ENCODE measurements at regions not wholly inside any gene's neighbourhood (a gene's known extent, or its start where the extent isn't known, plus 50 kb on each side); places are given as distances from the start of the nearest gene placed in this dataset.

DNA sequence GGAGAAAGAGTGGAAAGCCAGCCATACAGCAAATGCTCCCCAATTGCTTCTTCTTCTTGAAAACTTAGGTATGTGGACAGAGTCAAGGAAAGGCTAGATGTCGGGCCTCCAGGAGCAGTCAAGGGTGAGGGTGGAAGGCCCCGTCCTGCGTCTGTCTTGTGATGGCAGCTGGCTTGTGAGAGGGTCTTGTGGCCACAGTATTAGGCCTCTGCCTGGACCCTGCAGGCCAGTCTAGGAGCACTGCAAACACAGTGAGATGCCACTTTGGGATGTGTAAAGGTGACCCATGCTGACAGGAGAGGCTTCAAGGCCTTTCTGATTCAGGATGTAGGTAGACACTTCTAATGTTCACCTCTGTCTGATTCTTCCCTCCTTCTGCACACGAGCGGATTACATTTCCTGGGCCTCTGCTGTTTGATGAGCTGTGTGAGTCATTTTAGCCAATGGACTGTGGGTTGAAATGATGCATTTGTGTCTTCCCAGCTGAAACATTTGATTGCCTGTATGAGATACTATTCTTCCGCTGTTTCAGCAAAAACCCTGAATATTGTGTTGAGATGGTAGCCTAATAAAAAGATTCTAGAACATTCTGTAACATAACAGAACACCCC, 135.4 kb downstream of the EMX2 start:
- Mint-ChIP-seq H3K27me3 (ENCODE audit: unreplicated experiment) (no peaks in the 10 kb centered on the region), H3K27ac (ENCODE audit: unreplicated experiment) (no peak overlapping the region), H3K9me3 (ENCODE audit: unreplicated experiment) (no peaks in the 10 kb centered on the region), H3K4me3 (ENCODE audit: unreplicated experiment) (no peak overlapping the region), H3K4me1 (ENCODE audit: unreplicated experiment) (no peaks in the 10 kb centered on the region), H3K36me3 (ENCODE audit: low read depth, unreplicated experiment) (no peaks in the 10 kb centered on the region)
- TF ChIP-seq, protein P1, sequence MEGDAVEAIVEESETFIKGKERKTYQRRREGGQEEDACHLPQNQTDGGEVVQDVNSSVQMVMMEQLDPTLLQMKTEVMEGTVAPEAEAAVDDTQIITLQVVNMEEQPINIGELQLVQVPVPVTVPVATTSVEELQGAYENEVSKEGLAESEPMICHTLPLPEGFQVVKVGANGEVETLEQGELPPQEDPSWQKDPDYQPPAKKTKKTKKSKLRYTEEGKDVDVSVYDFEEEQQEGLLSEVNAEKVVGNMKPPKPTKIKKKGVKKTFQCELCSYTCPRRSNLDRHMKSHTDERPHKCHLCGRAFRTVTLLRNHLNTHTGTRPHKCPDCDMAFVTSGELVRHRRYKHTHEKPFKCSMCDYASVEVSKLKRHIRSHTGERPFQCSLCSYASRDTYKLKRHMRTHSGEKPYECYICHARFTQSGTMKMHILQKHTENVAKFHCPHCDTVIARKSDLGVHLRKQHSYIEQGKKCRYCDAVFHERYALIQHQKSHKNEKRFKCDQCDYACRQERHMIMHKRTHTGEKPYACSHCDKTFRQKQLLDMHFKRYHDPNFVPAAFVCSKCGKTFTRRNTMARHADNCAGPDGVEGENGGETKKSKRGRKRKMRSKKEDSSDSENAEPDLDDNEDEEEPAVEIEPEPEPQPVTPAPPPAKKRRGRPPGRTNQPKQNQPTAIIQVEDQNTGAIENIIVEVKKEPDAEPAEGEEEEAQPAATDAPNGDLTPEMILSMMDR (IDR thresholded peaks at IDR 0.05; ENCODE audit: unreplicated experiment): no peak
- DNase-seq (ENCODE audit: low spot score): no peak

DNA sequence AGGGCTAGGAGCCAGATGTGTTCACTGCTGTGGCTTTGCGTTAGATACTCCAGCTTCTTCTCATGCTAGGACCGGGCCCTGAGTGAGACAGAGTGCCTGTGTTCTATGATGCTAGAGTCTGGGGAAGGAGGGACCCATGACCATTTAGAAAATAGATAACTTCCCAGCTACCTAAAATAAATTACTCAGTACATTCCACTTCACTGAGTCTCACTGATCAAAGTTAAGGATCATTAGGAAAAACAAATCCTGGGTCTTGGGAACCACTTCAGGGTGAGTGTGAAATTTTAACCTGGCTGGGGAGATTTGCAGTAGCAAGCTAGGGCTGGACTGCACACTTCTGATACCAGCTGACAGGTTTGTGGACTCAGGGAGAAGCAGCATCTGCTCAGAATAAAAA, 138.1 kb downstream of the EMX2 start:
- TF ChIP-seq, protein P1 (IDR thresholded peaks at IDR 0.05; ENCODE audit: unreplicated experiment): no peak
- Mint-ChIP-seq H3K4me1 (ENCODE audit: unreplicated experiment) (no peaks in the 10 kb centered on the region), H3K4me3 (ENCODE audit: unreplicated experiment) (no peak overlapping the region), H3K36me3 (ENCODE audit: low read depth, unreplicated experiment) (no peaks in the 10 kb centered on the region), H3K27me3 (ENCODE audit: unreplicated experiment) (no peaks in the 10 kb centered on the region), H3K27ac (ENCODE audit: unreplicated experiment) (no peak overlapping the region), H3K9me3 (ENCODE audit: unreplicated experiment) (no peaks in the 10 kb centered on the region)
- no peak for DNase-seq (ENCODE audit: low spot score)

DNA sequence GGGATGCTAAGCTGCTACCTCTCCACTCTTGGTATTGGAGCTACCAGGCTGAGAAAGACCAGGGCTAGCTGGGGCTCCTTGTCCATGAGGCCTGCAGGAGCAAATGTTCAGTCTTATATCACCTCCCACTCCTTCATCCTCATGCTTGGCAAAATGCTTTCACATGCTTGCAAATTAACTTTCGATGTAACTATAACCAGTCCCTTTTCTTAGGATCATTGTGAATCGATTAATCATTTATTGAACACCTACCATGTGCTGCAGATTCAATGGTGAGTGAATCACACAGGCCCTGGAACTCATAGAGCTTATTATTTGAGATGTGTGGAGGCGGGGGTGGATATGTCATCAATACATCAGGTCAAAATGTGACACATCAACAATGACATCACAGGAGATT, 138.6 kb downstream of the EMX2 start:
- Mint-ChIP-seq H3K27ac (ENCODE audit: unreplicated experiment) (no peak overlapping the region), H3K36me3 (ENCODE audit: low read depth, unreplicated experiment) (no peaks in the 10 kb centered on the region), H3K27me3 (ENCODE audit: unreplicated experiment) (peaks cover 2% of the 10 kb centered on the region), H3K4me1 (ENCODE audit: unreplicated experiment) (no peaks in the 10 kb centered on the region), H3K9me3 (ENCODE audit: unreplicated experiment) (no peaks in the 10 kb centered on the region), H3K4me3 (ENCODE audit: unreplicated experiment) (no peak overlapping the region)
- TF ChIP-seq, protein P1 (IDR thresholded peaks at IDR 0.05; ENCODE audit: unreplicated experiment): no peak
- no peak for DNase-seq (ENCODE audit: low spot score)

DNA sequence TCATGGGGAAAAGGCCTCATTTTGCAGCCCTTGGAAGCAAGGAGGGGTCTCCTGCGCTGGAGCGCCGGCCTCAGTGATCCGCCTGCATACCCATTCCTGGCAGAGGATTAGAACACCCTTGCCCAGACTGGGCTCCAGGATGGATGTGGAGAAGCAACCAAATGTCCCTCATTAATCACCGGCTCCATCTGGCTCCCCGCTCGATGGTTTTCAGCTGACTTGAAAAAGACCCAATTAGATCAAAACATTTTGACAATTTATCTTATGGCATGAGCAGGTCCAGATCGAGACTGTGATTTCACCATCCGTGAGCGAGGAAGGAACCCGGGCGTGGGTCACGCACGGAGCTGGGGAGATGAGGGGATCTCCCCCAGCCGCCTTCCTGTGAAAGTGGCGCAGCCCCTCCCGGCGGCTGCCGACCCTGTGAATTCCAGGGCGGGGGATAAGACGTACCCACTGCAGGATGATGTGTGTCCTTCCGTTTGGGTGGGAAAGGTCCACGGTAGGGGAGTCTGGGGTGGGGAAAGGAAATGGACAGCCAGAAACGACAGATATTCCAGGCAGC, 141.6 kb downstream of the EMX2 start:
- no peak overlapping the region for H3K4me3 Mint-ChIP-seq (ENCODE audit: unreplicated experiment)
- H3K9me3 Mint-ChIP-seq (ENCODE audit: unreplicated experiment): no peaks in the 10 kb centered on the region
- H3K27me3 Mint-ChIP-seq (ENCODE audit: unreplicated experiment): peaks cover 2% of the 10 kb centered on the region
- TF ChIP-seq, protein P1 (IDR thresholded peaks at IDR 0.05; ENCODE audit: unreplicated experiment): no peak
- no peaks in the 10 kb centered on the region for H3K36me3 Mint-ChIP-seq (ENCODE audit: low read depth, unreplicated experiment)
- H3K4me1 Mint-ChIP-seq (ENCODE audit: unreplicated experiment): no peaks in the 10 kb centered on the region
- no peak for DNase-seq (ENCODE audit: low spot score)
- H3K27ac Mint-ChIP-seq (ENCODE audit: unreplicated experiment): no peak overlapping the region

DNA sequence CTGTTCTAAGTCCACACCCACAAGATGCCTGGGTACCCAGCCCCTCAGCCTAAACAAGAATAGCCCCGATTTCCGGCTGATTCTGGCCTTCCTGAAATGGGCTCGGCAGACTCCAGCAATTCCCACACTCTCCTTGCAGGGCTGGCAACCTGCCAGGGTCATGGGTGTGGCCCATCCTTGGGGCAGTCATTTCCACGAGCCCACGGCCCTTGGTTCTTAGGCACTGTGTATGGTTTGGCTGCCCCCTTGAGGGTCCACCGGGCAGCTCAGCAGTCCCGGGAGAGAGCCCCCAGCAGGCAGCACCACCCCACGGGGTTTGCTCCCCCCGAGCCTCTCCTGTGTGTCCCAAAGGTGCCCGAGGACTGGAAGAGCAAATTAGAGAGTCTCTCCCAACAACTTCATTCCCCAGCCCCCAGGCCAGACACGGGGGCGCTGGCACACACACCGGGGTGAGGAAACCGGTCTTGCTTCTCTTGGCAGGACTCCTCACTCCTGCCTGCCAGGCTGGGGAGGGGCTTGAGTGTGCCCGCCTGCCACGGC, 142.2 kb downstream of the EMX2 start:
- H3K4me3 Mint-ChIP-seq (ENCODE audit: unreplicated experiment): no peak overlapping the region
- no peak overlapping the region for H3K27ac Mint-ChIP-seq (ENCODE audit: unreplicated experiment)
- H3K9me3 Mint-ChIP-seq (ENCODE audit: unreplicated experiment): no peaks in the 10 kb centered on the region
- no peaks in the 10 kb centered on the region for H3K4me1 Mint-ChIP-seq (ENCODE audit: unreplicated experiment)
- DNase-seq (ENCODE audit: low spot score): no peak
- peaks cover 2% of the 10 kb centered on the region for H3K27me3 Mint-ChIP-seq (ENCODE audit: unreplicated experiment)
- TF ChIP-seq, protein P1 (IDR thresholded peaks at IDR 0.05; ENCODE audit: unreplicated experiment): no peak
- no peaks in the 10 kb centered on the region for H3K36me3 Mint-ChIP-seq (ENCODE audit: low read depth, unreplicated experiment)

Measured in endothelial cell (in vitro differentiated cells).